ENCODE measurements at regions not wholly inside any gene's neighbourhood (a gene's known extent, or its start where the extent isn't known, plus 50 kb on each side); places are given as distances from the start of the nearest gene placed in this dataset.

GRCh38 chr13:32850316-32851052 lies 165.7 kb upstream of the KL start:
- Mint-ChIP-seq H3K36me3 (ENCODE audit: low read depth) (no peaks in the 10 kb centered on the region), H3K9me3 (no peaks in the 10 kb centered on the region), H3K27me3 (ENCODE audit: low read depth) (peaks cover 21% of the 10 kb centered on the region), H3K27ac (no peak overlapping the region), H3K4me1 (ENCODE audit: low read depth) (no peaks in the 10 kb centered on the region), H3K4me3 (no peak overlapping the region)
- DNase-seq (ENCODE audit: low spot score) = no peak

- H3K27ac Mint-ChIP-seq = no peak overlapping the region
- H3K36me3 Mint-ChIP-seq (ENCODE audit: low read depth) = no peaks in the 10 kb centered on the region
- no peaks in the 10 kb centered on the region for H3K4me1 Mint-ChIP-seq (ENCODE audit: low read depth)
- no peak overlapping the region for H3K4me3 Mint-ChIP-seq
- H3K9me3 Mint-ChIP-seq = no peaks in the 10 kb centered on the region
- H3K27me3 Mint-ChIP-seq (ENCODE audit: low read depth) = peaks cover 21% of the 10 kb centered on the region
- DNase-seq (ENCODE audit: low spot score) = no peak
Measured at GRCh38 chr13:32851083-32852069, 164.8 kb upstream of the KL start.

GRCh38 chr13:32852526-32852925 lies 163.7 kb upstream of the KL start:
- Mint-ChIP-seq H3K9me3 (no peaks in the 10 kb centered on the region), H3K36me3 (ENCODE audit: low read depth) (no peaks in the 10 kb centered on the region), H3K4me3 (no peak overlapping the region), H3K27me3 (ENCODE audit: low read depth) (peaks cover 19% of the 10 kb centered on the region), H3K4me1 (ENCODE audit: low read depth) (no peaks in the 10 kb centered on the region), H3K27ac (no peak overlapping the region)
- no peak for DNase-seq (ENCODE audit: low spot score)

GRCh38 chr13:32857077-32857476 lies 159.1 kb upstream of the KL start:
- no peaks in the 10 kb centered on the region for H3K4me1 Mint-ChIP-seq (ENCODE audit: low read depth)
- DNase-seq (ENCODE audit: low spot score) = no peak
- H3K27me3 Mint-ChIP-seq (ENCODE audit: low read depth) = peaks cover 8% of the 10 kb centered on the region
- H3K36me3 Mint-ChIP-seq (ENCODE audit: low read depth) = no peaks in the 10 kb centered on the region
- no peak overlapping the region for H3K4me3 Mint-ChIP-seq
- H3K27ac Mint-ChIP-seq = no peak overlapping the region
- H3K9me3 Mint-ChIP-seq = no peaks in the 10 kb centered on the region

GRCh38 chr13:32857689-32858088 lies 158.5 kb upstream of the KL start:
- H3K36me3 Mint-ChIP-seq (ENCODE audit: low read depth) = no peaks in the 10 kb centered on the region
- H3K27me3 Mint-ChIP-seq (ENCODE audit: low read depth) = peaks cover 6% of the 10 kb centered on the region
- no peak for DNase-seq (ENCODE audit: low spot score)
- no peaks in the 10 kb centered on the region for H3K4me1 Mint-ChIP-seq (ENCODE audit: low read depth)
- H3K9me3 Mint-ChIP-seq = no peaks in the 10 kb centered on the region
- no peak overlapping the region for H3K4me3 Mint-ChIP-seq
- no peak overlapping the region for H3K27ac Mint-ChIP-seq

- H3K27me3 Mint-ChIP-seq (ENCODE audit: low read depth) = no peaks in the 10 kb centered on the region
- no peak for DNase-seq (ENCODE audit: low spot score)
Measured at GRCh38 chr13:32859707-32860292, 156.4 kb upstream of the KL start.

GRCh38 chr13:32861304-32861703 lies 154.9 kb upstream of the KL start:
- Mint-ChIP-seq H3K9me3 (no peaks in the 10 kb centered on the region), H3K27ac (no peak overlapping the region), H3K4me3 (no peak overlapping the region), H3K4me1 (ENCODE audit: low read depth) (no peaks in the 10 kb centered on the region), H3K27me3 (ENCODE audit: low read depth) (no peaks in the 10 kb centered on the region), H3K36me3 (ENCODE audit: low read depth) (no peaks in the 10 kb centered on the region)
- DNase-seq (ENCODE audit: low spot score) = no peak

More at GRCh38 chr13:32859707-32860292, 156.4 kb upstream of the KL start:
- H3K4me1 Mint-ChIP-seq (ENCODE audit: low read depth) = no peaks in the 10 kb centered on the region
- H3K4me3 Mint-ChIP-seq = no peak overlapping the region
- H3K9me3 Mint-ChIP-seq = no peaks in the 10 kb centered on the region
- no peak overlapping the region for H3K27ac Mint-ChIP-seq
- H3K36me3 Mint-ChIP-seq (ENCODE audit: low read depth) = no peaks in the 10 kb centered on the region

- H3K4me3 Mint-ChIP-seq = no peak overlapping the region
- no peaks in the 10 kb centered on the region for H3K27me3 Mint-ChIP-seq (ENCODE audit: low read depth)
- no peaks in the 10 kb centered on the region for H3K4me1 Mint-ChIP-seq (ENCODE audit: low read depth)
- no peak for DNase-seq (ENCODE audit: low spot score)
- H3K36me3 Mint-ChIP-seq (ENCODE audit: low read depth) = peaks cover 5% of the 10 kb centered on the region
- no peak overlapping the region for H3K27ac Mint-ChIP-seq
- H3K9me3 Mint-ChIP-seq = peaks cover 8% of the 10 kb centered on the region
Measured at GRCh38 chr13:32863596-32863995, 152.6 kb upstream of the KL start.

GRCh38 chr13:32866921-32867320 lies 149.3 kb upstream of the KL start:
- no peak for DNase-seq (ENCODE audit: low spot score)
- Mint-ChIP-seq H3K4me1 (ENCODE audit: low read depth) (no peaks in the 10 kb centered on the region), H3K4me3 (no peak overlapping the region), H3K27me3 (ENCODE audit: low read depth) (peaks cover 7% of the 10 kb centered on the region), H3K9me3 (peaks cover 11% of the 10 kb centered on the region), H3K27ac (no peak overlapping the region), H3K36me3 (ENCODE audit: low read depth) (peaks cover 5% of the 10 kb centered on the region)

GRCh38 chr13:32877491-32877890 lies 138.7 kb upstream of the KL start:
- no peak for DNase-seq (ENCODE audit: low spot score)
- Mint-ChIP-seq H3K4me3 (no peak overlapping the region), H3K27ac (no peak overlapping the region), H3K27me3 (ENCODE audit: low read depth) (peaks cover under 1% of the 10 kb centered on the region), H3K9me3 (no peaks in the 10 kb centered on the region), H3K4me1 (ENCODE audit: low read depth) (no peaks in the 10 kb centered on the region), H3K36me3 (ENCODE audit: low read depth) (no peaks in the 10 kb centered on the region)

- H3K4me1 Mint-ChIP-seq (ENCODE audit: low read depth) = no peaks in the 10 kb centered on the region
Measured at GRCh38 chr13:32878163-32878562, 138.1 kb upstream of the KL start.

GRCh38 chr13:32880636-32881035 lies 135.6 kb upstream of the KL start:
- H3K4me3 Mint-ChIP-seq = no peak overlapping the region
- H3K9me3 Mint-ChIP-seq = no peaks in the 10 kb centered on the region
- no peaks in the 10 kb centered on the region for H3K36me3 Mint-ChIP-seq (ENCODE audit: low read depth)
- H3K4me1 Mint-ChIP-seq (ENCODE audit: low read depth) = no peaks in the 10 kb centered on the region
- H3K27me3 Mint-ChIP-seq (ENCODE audit: low read depth) = no peaks in the 10 kb centered on the region
- no peak overlapping the region for H3K27ac Mint-ChIP-seq
- DNase-seq (ENCODE audit: low spot score) = no peak

More at GRCh38 chr13:32878163-32878562, 138.1 kb upstream of the KL start:
- Mint-ChIP-seq H3K27me3 (ENCODE audit: low read depth) (no peaks in the 10 kb centered on the region), H3K27ac (no peak overlapping the region), H3K9me3 (no peaks in the 10 kb centered on the region), H3K36me3 (ENCODE audit: low read depth) (no peaks in the 10 kb centered on the region), H3K4me3 (no peak overlapping the region)
- DNase-seq (ENCODE audit: low spot score) = no peak

- no peaks in the 10 kb centered on the region for H3K9me3 Mint-ChIP-seq
- no peaks in the 10 kb centered on the region for H3K4me1 Mint-ChIP-seq (ENCODE audit: low read depth)
- DNase-seq (ENCODE audit: low spot score) = no peak
- no peaks in the 10 kb centered on the region for H3K27me3 Mint-ChIP-seq (ENCODE audit: low read depth)
- H3K36me3 Mint-ChIP-seq (ENCODE audit: low read depth) = no peaks in the 10 kb centered on the region
- no peak overlapping the region for H3K4me3 Mint-ChIP-seq
- no peak overlapping the region for H3K27ac Mint-ChIP-seq
Measured at GRCh38 chr13:32881074-32881776, 135.0 kb upstream of the KL start.
